Tibial nerve (tissue), 4 donors: ENCODE measurements at regions not wholly inside any gene's neighbourhood (a gene's known extent, or its start where the extent isn't known, plus 50 kb on each side); places are given as distances from the start of the nearest gene placed in this dataset.

Experiments
- CTCF ChIP-seq, 5 experiments: fragments of 200-600 bp in 3 of 5; fragments of 450-650 bp in 2 of 5; sonication (generic) in 3 of 5; IDR thresholded peaks; one replicate each; pipeline ENCODE4 v1.5.1; 2016 to 2019; ENCODE audit warnings: antibody characterized with exemption in 5 of 5, mild to moderate bottlenecking in 3 of 5, moderate library complexity in 2 of 5
- EP300 ChIP-seq, 2 donors: sonication (generic); formaldehyde crosslinking; IDR thresholded peaks; one replicate each; pipeline ENCODE4 v1.6.1; 2017; ENCODE audit warnings: antibody characterized with exemption in 2 of 2, mild to moderate bottlenecking in 1 of 2
- POLR2A ChIP-seq, 2 donors: fragments of 450-650 bp; IDR thresholded peaks; one replicate each; pipeline ENCODE4 v1.6.1; 2017; ENCODE audit warnings: antibody characterized with exemption in 2 of 2, mild to moderate bottlenecking in 2 of 2, moderate library complexity in 2 of 2

- TF ChIP-seq POLR2A (IDR thresholded peaks at IDR 0.05) (no peak), CTCF (IDR thresholded peaks at IDR 0.05) (no peak), EP300 (IDR thresholded peaks at IDR 0.05) (no peak)
Measured at GRCh38 chr6:15129887-15130286, 116.0 kb upstream of the JARID2 start.
